HepG2 (cell line): ENCODE measurements at regions not wholly inside any gene's neighbourhood (a gene's known extent, or its start where the extent isn't known, plus 50 kb on each side); places are given as distances from the start of the nearest gene placed in this dataset.

ENCODE experiments used
- BRF2 ChIP-seq: sonication (generic); formaldehyde crosslinking; IDR thresholded peaks from 2 replicates; pipeline ENCODE4 v1.8.1; 2022; ENCODE audit warnings: mild to moderate bottlenecking, missing genetic modification reagents
- GPN1 ChIP-seq: sonication (generic); formaldehyde crosslinking; IDR thresholded peaks from 2 replicates; pipeline ENCODE4 v1.5.1; 2020; ENCODE audit warnings: missing genetic modification reagents, borderline replicate concordance
- HDAC2 ChIP-seq: sonication (generic); formaldehyde crosslinking; IDR thresholded peaks from 2 replicates; pipeline ENCODE4 v1.4.0; 2020; ENCODE audit warnings: missing genetic modification reagents
- HMGA1 ChIP-seq: sonication (generic); formaldehyde crosslinking; conservative IDR thresholded peaks from 2 replicates; pipeline ENCODE4 v1.4.0; 2020; ENCODE audit warnings: missing genetic modification reagents
- JUN ChIP-seq: sonication (generic); formaldehyde crosslinking; IDR thresholded peaks from 2 replicates; pipeline ENCODE4 v1.4.0; 2020; ENCODE audit warnings: mild to moderate bottlenecking, missing genetic modification reagents
- RARA ChIP-seq: IDR thresholded peaks from 2 replicates; pipeline ENCODE4 v1.6.1; 2016; ENCODE audit warnings: missing genetic modification reagents, missing compliant biosample characterization
- REST ChIP-seq, 2 experiments: IDR thresholded peaks; 2 replicates each; pipeline ENCODE4 v1.6.1; 2011 to 2012; ENCODE audit warnings: low read length in 2 of 2, borderline replicate concordance in 1 of 2, low read depth in 1 of 2, mild to moderate bottlenecking in 1 of 2, moderate library complexity in 1 of 2
- ZFP1 ChIP-seq: IDR thresholded peaks from 2 replicates; pipeline ENCODE4 v1.6.1; 2016
- ZNF124 ChIP-seq: sonication (generic); formaldehyde crosslinking; IDR thresholded peaks from 2 replicates; pipeline ENCODE4 v1.4.0; 2020; ENCODE audit warnings: missing genetic modification reagents
- ZNF225 ChIP-seq: sonication (generic); formaldehyde crosslinking; IDR thresholded peaks from 2 replicates; pipeline ENCODE4 v1.4.0; 2020; ENCODE audit warnings: mild to moderate bottlenecking, missing genetic modification reagents
- ZNF782 ChIP-seq: sonication (generic); formaldehyde crosslinking; IDR thresholded peaks from 2 replicates; pipeline ENCODE4 v1.4.0; 2020; ENCODE audit warnings: missing genetic modification reagents, mild to moderate bottlenecking, borderline replicate concordance
- small RNA-seq, 3 experiments: library from RNA; depleted of rRNA; stranded (forward); fragments of <200 nt; gene quantifications; one replicate each; pipeline ENCODE3, GENCODE V24; 2012; ENCODE audit warnings: low read depth in 2 of 3, low replicate concordance in 1 of 3; ENCODE audit not compliant: insufficient read length in 3 of 3, insufficient read depth in 2 of 3
- TF ChIP-seq, protein P1 (sequence below): sonication (generic); formaldehyde crosslinking; IDR thresholded peaks from 2 replicates; pipeline ENCODE4 v1.4.0; 2020; ENCODE audit warnings: missing genetic modification reagents, mild to moderate bottlenecking, borderline replicate concordance

DNA sequence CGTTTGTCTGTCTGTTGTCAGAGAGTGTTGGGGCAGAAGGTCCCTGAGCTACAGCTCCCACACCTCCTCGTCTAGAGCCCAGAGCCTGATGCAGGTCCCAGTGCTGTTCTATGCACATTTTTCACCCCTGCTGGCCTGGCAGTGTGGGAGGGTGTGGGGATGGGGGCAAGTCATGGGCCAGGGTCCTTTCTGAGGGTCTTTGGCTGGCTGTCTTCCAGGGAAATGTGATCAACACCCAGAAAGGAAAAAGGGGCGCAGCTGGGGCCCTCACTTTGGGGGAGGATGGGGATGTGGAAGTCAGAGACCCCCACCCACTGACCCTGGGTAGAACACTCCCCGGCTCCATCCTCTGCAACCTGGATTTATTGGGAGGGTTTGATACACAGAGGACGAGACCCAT, 50.0 kb upstream of the ZNF716 start (continued):
- no peak for TF ChIP-seq REST (IDR thresholded peaks at IDR 0.05; ENCODE audit: borderline replicate concordance in 1 of 2, low read depth in 1 of 2, low read length in 2 of 2)
- TF ChIP-seq ZNF124 (CRISPR knock-in tag), result no peak
- no peak for TF ChIP-seq ZNF225 (CRISPR knock-in tag)
- no peak for TF ChIP-seq HDAC2 (CRISPR knock-in tag)
- no peak for TF ChIP-seq RARA (CRISPR knock-in tag)
- TF ChIP-seq GPN1 (CRISPR knock-in tag), result no peak
- TF ChIP-seq JUN (CRISPR knock-in tag), result no peak
- TF ChIP-seq, protein P1, sequence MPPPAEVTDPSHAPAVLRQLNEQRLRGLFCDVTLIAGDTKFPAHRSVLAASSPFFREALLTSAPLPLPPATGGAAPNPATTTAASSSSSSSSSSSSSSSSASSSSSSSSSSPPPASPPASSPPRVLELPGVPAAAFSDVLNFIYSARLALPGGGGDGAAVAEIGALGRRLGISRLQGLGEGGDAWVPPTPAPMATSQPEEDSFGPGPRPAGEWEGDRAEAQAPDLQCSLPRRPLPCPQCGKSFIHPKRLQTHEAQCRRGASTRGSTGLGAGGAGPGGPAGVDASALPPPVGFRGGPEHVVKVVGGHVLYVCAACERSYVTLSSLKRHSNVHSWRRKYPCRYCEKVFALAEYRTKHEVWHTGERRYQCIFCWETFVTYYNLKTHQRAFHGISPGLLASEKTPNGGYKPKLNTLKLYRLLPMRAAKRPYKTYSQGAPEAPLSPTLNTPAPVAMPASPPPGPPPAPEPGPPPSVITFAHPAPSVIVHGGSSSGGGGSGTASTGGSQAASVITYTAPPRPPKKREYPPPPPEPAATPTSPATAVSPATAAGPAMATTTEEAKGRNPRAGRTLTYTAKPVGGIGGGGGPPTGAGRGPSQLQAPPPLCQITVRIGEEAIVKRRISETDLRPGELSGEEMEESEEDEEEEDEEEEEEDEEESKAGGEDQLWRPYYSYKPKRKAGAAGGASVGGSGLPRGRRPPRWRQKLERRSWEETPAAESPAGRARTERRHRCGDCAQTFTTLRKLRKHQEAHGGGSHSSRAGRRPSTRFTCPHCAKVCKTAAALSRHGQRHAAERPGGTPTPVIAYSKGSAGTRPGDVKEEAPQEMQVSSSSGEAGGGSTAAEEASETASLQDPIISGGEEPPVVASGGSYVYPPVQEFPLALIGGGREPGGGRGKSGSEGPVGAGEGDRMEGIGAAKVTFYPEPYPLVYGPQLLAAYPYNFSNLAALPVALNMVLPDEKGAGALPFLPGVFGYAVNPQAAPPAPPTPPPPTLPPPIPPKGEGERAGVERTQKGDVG (CRISPR knock-in tag), result no peak
- TF ChIP-seq ZFP1 (CRISPR knock-in tag), result no peak
- TF ChIP-seq HMGA1 (CRISPR knock-in tag), result no peak
- TF ChIP-seq BRF2 (CRISPR knock-in tag), result no peak
- TF ChIP-seq ZNF782 (CRISPR knock-in tag), result no peak

Small RNA genes in the stretch of these regions (small RNA-seq; reads per million reads assigned to genes)
- gene RNU7-157P, result 0 reads per million in 3 experiments
